Fibroblast of skin of right biceps (primary cell): ENCODE measurements at regions not wholly inside any gene's neighbourhood (a gene's known extent, or its start where the extent isn't known, plus 50 kb on each side); places are given as distances from the start of the nearest gene placed in this dataset.

Experiments
- DNase-seq: peaks from one replicate; pipeline ENCODE4 v3.0.0-alpha.2; 2013

GRCh38 chr7:124413029-124413428 is 352.6 kb downstream of the GPR37 start:
- DNase-seq: no peak

GRCh38 chr7:124412531-124412930 is 353.1 kb downstream of the GPR37 start:
- no peak for DNase-seq

- DNase-seq: no peak
Measured at GRCh38 chr7:124411796-124412195, 353.8 kb downstream of the GPR37 start.

GRCh38 chr7:124403587-124403986 is 362.0 kb downstream of the GPR37 start:
- no peak for DNase-seq

- DNase-seq: no peak
Measured at GRCh38 chr7:124403112-124403511, 362.5 kb downstream of the GPR37 start.

- DNase-seq: no peak
Measured at GRCh38 chr7:124399941-124400340, 365.7 kb downstream of the GPR37 start.

GRCh38 chr7:124398937-124399552 is 366.2 kb upstream of the TMEM229A start:
- no peak for DNase-seq

GRCh38 chr7:124397134-124397533 is 364.3 kb upstream of the TMEM229A start:
- DNase-seq: no peak

GRCh38 chr7:124390301-124390700 is 357.4 kb upstream of the TMEM229A start:
- no peak for DNase-seq

- DNase-seq: no peak
Measured at GRCh38 chr7:124388751-124389150, 355.9 kb upstream of the TMEM229A start.

- no peak for DNase-seq
Measured at GRCh38 chr7:124387056-124387455, 354.2 kb upstream of the TMEM229A start.

GRCh38 chr7:124379296-124379695 is 346.4 kb upstream of the TMEM229A start:
- DNase-seq: no peak

GRCh38 chr7:124376111-124376510 is 343.2 kb upstream of the TMEM229A start:
- DNase-seq: no peak

- DNase-seq: no peak
Measured at GRCh38 chr7:124375391-124375790, 342.5 kb upstream of the TMEM229A start.

- DNase-seq: no peak
Measured at GRCh38 chr7:124369310-124369709, 336.4 kb upstream of the TMEM229A start.

GRCh38 chr7:124366118-124366517 is 333.3 kb upstream of the TMEM229A start:
- no peak for DNase-seq

- no peak for DNase-seq
Measured at GRCh38 chr7:124364283-124364682, 331.4 kb upstream of the TMEM229A start.

GRCh38 chr7:124354201-124354600 is 321.3 kb upstream of the TMEM229A start:
- DNase-seq: no peak

- no peak for DNase-seq
Measured at GRCh38 chr7:124351950-124352349, 319.1 kb upstream of the TMEM229A start.

- DNase-seq: no peak
Measured at GRCh38 chr7:124349443-124349842, 316.6 kb upstream of the TMEM229A start.

GRCh38 chr7:124338861-124339260 is 306.0 kb upstream of the TMEM229A start:
- DNase-seq: no peak

GRCh38 chr7:124330731-124331407 is 298.0 kb upstream of the TMEM229A start:
- DNase-seq: no peak

GRCh38 chr7:124328774-124329173 is 295.9 kb upstream of the TMEM229A start:
- DNase-seq: no peak

GRCh38 chr7:124324262-124324661 is 291.4 kb upstream of the TMEM229A start:
- DNase-seq: no peak

GRCh38 chr7:124323597-124323996 is 290.7 kb upstream of the TMEM229A start:
- DNase-seq: no peak
